ENCODE measurements at regions not wholly inside any gene's neighbourhood (a gene's known extent, or its start where the extent isn't known, plus 50 kb on each side); places are given as distances from the start of the nearest gene placed in this dataset.

DNA sequence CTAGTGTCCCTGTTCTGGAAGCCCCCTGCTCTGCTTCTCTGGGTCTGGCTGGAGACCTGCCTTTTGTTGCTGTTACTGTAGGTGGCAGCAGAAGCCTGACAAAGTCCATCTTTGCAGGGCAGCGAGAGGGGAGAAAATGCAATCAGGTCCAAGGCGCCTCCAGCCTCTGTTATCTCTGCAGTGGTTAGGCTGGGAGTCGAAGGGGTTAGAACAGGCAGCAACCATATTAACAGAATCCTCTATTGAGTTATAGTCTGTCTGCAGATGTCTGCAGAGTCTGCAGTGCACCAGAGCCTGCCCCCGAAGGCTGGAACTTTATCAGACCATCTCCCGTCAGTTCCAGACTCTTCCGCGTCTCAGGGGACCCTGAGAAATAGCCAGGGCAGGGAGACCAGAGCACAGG lies 404.9 kb upstream of the EEF2KMT start:
- no peak for DNase-seq (ENCODE audit: low spot score)
- intact Hi-C loops (cut with DNase I): loop anchor here (5.0 to 10.0 kb wide), 2 partner anchors 102 to 1140 kb away; no protein-coding TSS in a partner anchor

DNA sequence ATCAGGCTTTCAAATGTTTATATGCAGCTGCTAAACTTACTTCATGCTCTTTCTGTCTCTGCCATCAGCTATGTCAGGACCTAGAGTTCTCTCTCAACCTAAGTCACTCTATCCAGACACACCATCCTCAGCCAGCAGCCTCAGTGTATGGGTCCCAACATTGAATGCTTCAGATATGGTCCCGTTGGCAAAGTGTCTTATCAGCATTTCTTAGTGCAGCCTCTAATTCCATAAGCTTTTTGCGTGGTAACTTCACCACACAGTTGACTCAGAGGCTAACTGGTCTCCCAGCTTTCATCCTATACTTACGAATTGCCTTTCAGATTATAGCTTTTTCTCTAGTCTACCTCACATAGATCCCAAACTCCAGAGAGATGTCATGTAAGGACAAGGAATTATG lies 402.9 kb upstream of the EEF2KMT start:
- intact Hi-C loops (cut with DNase I): loop anchor here (5.0 to 10.0 kb wide), 2 partner anchors 104 to 1142 kb away; no protein-coding TSS in a partner anchor
- no peak for DNase-seq (ENCODE audit: low spot score)

GRCh38 chr16:5498562-5498961 lies 401.0 kb upstream of the EEF2KMT start:
- no peak for DNase-seq (ENCODE audit: low spot score)

DNA sequence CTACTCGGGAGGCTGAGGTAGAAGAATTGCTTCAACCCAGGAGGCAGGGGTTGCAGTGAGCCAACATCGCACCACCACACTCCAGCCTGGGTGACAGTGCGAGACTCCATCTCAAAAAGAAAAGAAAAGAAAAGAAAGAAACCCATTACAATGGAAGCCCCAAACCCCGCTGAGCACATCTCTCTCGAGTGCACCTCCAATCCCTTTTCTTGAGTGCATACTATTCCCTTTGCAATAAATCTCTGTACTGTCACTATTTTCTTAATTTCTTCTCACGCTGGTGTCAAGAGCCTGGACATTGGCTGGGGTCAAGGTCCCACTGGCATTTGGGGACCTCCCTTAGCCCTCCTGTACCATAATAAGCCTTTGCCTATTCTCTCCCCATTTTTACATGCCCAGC lies 398.4 kb upstream of the EEF2KMT start:
- intact Hi-C loops (cut with DNase I): no loop called here

More at GRCh38 chr16:5498562-5498961, 401.0 kb upstream of the EEF2KMT start:
- intact Hi-C loops (cut with DNase I): no loop called here

GRCh38 chr16:5490499-5490898 lies 392.9 kb upstream of the EEF2KMT start:
- DNase-seq (ENCODE audit: low spot score): no peak

More for the DNA sequence above, 398.4 kb upstream of the EEF2KMT start:
- DNase-seq (ENCODE audit: low spot score): no peak

GRCh38 chr16:5488581-5488980 lies 391.0 kb upstream of the EEF2KMT start:
- intact Hi-C loops (cut with DNase I): no loop called here
- no peak for DNase-seq (ENCODE audit: low spot score)

More at GRCh38 chr16:5490499-5490898, 392.9 kb upstream of the EEF2KMT start:
- intact Hi-C loops (cut with DNase I): no loop called here

GRCh38 chr16:5487728-5488127 lies 390.1 kb upstream of the EEF2KMT start:
- no peak for DNase-seq (ENCODE audit: low spot score)
- intact Hi-C loops (cut with DNase I): no loop called here

DNA sequence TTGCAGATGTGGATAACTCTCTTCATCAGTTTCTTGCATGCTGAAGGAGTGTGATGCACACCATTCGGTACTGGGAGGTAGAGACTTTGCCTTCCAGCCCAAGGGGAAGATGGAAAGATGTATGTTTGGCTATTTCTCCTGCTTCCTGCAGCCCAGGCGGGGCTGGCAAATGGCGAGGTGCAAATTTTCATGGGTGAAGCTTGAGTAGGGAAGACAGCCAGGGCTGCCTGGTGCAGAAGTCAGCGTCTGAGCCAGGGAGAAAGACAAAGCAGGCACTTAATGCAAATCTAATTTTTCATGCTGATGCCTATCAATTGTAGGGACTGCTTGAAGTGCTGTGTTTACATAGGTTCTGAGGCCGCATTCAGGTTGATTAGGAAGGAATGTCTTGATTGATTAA lies 384.7 kb upstream of the EEF2KMT start:
- DNase-seq (ENCODE audit: low spot score): no peak

GRCh38 chr16:5480431-5481195 lies 383.0 kb upstream of the EEF2KMT start:
- intact Hi-C loops (cut with DNase I): no loop called here
- no peak for DNase-seq (ENCODE audit: low spot score)

More for the DNA sequence above, 384.7 kb upstream of the EEF2KMT start:
- intact Hi-C loops (cut with DNase I): no loop called here

GRCh38 chr16:5479926-5480325 lies 382.3 kb upstream of the EEF2KMT start:
- DNase-seq (ENCODE audit: low spot score): no peak
- intact Hi-C loops (cut with DNase I): no loop called here

DNA sequence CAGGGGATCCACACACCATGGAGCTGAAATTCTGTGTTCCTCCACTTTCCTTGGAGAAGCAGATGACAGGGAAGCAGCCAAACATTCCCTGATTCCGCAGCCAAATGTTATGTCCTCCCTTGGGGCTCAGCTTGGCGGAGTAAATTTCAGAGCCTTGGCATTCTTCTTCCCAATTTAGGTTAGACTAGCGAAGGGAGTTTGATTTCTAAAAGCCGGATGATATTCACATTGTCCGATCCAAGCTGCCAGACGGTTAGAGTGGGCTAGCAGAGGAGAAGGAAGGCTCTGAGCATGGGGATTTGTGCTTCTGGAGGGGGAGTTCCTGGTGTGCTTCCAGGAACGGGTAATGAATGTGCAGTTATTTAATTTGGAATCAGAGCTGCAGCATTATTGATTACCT lies 380.4 kb upstream of the EEF2KMT start:
- intact Hi-C loops (cut with DNase I): no loop called here
- no peak for DNase-seq (ENCODE audit: low spot score)

- no peak for DNase-seq (ENCODE audit: low spot score)
- intact Hi-C loops (cut with DNase I): no loop called here
These were observed 379.7 kb upstream of the EEF2KMT start for GRCh38 chr16:5477251-5477650.

DNA sequence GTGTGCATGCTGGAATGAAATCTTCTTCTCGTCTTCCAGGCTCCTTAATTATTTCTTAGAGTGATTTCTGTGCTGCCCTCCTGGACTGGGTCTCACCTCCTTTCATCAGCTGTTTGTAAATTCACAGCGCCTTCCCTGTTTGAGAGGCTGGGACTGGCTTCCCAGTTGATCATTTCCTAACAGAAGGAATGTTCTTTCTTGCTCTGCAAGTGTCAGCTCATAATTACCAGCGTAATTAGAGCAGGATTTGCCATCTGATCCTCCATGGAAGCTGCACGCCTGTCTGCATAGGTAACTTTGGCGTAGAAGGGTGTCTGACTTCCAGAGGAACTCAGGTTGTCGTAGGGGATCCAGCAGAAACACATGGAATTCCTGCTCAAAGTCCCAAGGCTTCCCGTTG lies 375.0 kb upstream of the EEF2KMT start:
- intact Hi-C loops (cut with DNase I): no loop called here
- DNase-seq (ENCODE audit: low spot score): no peak

DNA sequence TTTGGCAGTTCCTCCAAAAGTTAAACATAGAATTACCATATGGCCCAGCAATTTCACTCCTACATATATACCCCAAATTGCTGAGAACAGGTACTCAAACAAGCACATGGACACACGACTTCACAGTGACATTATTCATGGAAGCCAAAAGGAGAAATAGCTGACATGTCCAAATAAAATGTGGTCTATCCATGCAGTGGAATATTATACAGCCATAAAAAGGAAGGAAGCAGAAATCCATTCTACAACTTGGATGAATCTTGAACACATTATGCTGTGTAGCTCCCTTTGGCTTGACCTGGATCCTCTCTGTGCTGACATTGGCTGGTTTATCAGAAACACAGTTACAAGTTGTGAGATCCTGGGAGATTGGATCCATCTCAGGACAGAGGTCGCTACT lies 370.9 kb upstream of the EEF2KMT start:
- DNase-seq (ENCODE audit: low spot score): no peak
- intact Hi-C loops (cut with DNase I): no loop called here

DNA sequence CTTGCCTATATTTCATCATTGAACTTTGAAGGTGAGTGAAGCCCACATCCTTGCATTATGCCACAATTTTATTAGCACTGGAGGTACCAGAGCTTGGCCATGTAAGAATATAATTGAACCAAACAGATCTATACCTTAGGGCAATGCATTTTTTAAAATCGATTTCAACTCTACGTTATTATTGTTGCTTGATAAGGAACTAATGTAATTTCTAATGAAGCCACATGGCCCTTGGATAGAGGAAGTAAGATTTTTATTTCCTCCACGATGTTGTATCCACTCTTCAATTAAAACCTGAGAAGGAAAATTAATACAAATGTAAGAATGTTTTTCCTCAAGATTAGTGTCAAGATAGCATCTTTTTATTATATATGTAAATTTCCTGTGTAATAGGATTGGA lies 370.0 kb upstream of the EEF2KMT start:
- intact Hi-C loops (cut with DNase I): no loop called here
- no peak for DNase-seq (ENCODE audit: low spot score)

DNA sequence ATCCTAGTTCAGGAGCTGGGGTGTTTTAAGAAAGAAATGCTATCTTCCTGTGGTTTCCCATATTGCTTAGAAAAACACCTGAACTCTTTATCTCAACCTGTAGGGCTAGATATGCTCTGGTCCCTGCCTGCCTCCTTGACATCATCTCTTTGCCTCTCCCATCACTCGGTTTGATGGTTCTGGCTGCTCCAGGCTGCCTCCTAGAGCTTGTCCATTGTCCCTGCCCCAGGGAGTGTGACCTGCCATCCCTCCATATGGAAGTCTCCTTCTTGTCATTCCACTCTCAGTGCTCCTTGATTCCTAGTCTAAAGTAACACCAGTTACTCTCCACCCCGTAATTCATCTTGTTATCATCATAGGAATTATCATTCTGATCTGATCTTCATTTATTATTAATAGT lies 369.0 kb upstream of the EEF2KMT start:
- intact Hi-C loops (cut with DNase I): no loop called here
- no peak for DNase-seq (ENCODE audit: low spot score)

GRCh38 chr16:5465714-5466113 lies 368.1 kb upstream of the EEF2KMT start:
- intact Hi-C loops (cut with DNase I): no loop called here
- no peak for DNase-seq (ENCODE audit: low spot score)

- intact Hi-C loops (cut with DNase I): no loop called here
- DNase-seq (ENCODE audit: low spot score): no peak
These were observed 366.2 kb upstream of the EEF2KMT start for GRCh38 chr16:5463820-5464219.

GRCh38 chr16:5461574-5461973 lies 364.0 kb upstream of the EEF2KMT start:
- no peak for DNase-seq (ENCODE audit: low spot score)
- intact Hi-C loops (cut with DNase I): no loop called here

DNA sequence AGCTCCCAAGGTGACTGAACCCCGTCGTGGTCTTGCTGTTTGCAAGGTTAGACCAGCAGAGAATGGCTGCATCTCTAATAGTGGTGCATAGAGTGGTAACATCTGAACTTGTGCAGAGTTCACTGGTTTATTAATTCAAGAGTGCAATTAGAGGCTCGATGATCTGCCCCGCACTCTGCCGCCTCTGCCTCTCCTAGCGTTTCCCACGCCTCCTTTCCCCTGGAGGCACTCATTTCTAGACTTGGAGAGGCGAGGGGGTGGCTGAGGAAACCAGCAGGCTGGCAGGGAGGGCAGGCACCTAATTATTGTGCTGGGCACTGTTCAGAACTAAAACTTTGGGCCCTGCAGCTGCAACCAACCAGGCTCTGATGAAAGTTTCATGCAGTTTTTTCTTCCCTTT lies 363.5 kb upstream of the EEF2KMT start:
- intact Hi-C loops (cut with DNase I): no loop called here

GRCh38 chr16:5460701-5461100 lies 363.1 kb upstream of the EEF2KMT start:
- intact Hi-C loops (cut with DNase I): no loop called here
- DNase-seq (ENCODE audit: low spot score): no peak

More for the DNA sequence above, 363.5 kb upstream of the EEF2KMT start:
- DNase-seq (ENCODE audit: low spot score): no peak

DNA sequence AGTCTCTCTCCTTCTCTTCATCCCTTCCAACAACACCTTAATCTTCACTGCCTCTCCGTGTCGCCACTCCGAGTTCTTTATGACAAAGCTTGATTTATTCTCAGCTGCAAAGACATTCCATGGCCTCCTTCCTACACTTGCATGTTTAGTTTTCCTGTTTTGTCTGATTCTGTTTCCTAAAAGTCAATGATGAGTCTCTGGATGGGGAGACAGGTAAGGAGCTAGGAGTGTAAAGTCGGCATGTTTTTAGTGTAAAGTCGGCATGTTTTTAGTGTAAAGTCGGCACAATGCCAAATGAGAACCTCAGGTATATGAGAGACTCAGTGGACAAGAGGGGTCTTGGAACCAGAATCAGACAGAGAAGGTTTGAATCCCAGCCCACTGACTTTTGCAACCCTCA lies 362.3 kb upstream of the EEF2KMT start:
- intact Hi-C loops (cut with DNase I): no loop called here
- no peak for DNase-seq (ENCODE audit: low spot score)

Measured in cardiac septum (tissue), 1 donor.